ENCODE measurements at regions not wholly inside any gene's neighbourhood (a gene's known extent, or its start where the extent isn't known, plus 50 kb on each side); places are given as distances from the start of the nearest gene placed in this dataset.

GRCh38 chr1:5485968-5486696, 506.1 kb downstream of the NPHP4 start:
- Histone ChIP-seq H3K9me3 (ENCODE audit: control insufficient read depth in 1 of 2, low read length in 2 of 2) (no peaks in the 10 kb centered on the region), H3K4me1 (ENCODE audit: control insufficient read depth in 1 of 2, insufficient read depth in 2 of 2, low read length in 2 of 2) (no peaks in the 10 kb centered on the region), H3K4me3 (ENCODE audit: low read depth in 1 of 2, low read length in 2 of 2) (no peak overlapping the region), H3K27ac (ENCODE audit: low read length) (no peak overlapping the region), H3K36me3 (ENCODE audit: control insufficient read depth in 1 of 2, insufficient read depth in 2 of 2, low read length in 2 of 2) (no peaks in the 10 kb centered on the region), H3K27me3 (ENCODE audit: low read depth, low read length) (peaks cover 12% of the 10 kb centered on the region)

GRCh38 chr1:5485436-5485835, 506.8 kb downstream of the NPHP4 start:
- Histone ChIP-seq H3K9me3 (ENCODE audit: control insufficient read depth in 1 of 2, low read length in 2 of 2) (no peaks in the 10 kb centered on the region), H3K36me3 (ENCODE audit: control insufficient read depth in 1 of 2, insufficient read depth in 2 of 2, low read length in 2 of 2) (no peaks in the 10 kb centered on the region), H3K27ac (ENCODE audit: low read length) (no peak overlapping the region), H3K4me3 (ENCODE audit: low read depth in 1 of 2, low read length in 2 of 2) (no peak overlapping the region), H3K4me1 (ENCODE audit: control insufficient read depth in 1 of 2, insufficient read depth in 2 of 2, low read length in 2 of 2) (no peaks in the 10 kb centered on the region), H3K27me3 (ENCODE audit: low read depth, low read length) (peaks cover 12% of the 10 kb centered on the region)

GRCh38 chr1:5484451-5485165, 507.6 kb downstream of the NPHP4 start:
- no peaks in the 10 kb centered on the region for H3K36me3 ChIP-seq (ENCODE audit: control insufficient read depth in 1 of 2, insufficient read depth in 2 of 2, low read length in 2 of 2)
- H3K27ac ChIP-seq (ENCODE audit: low read length) = no peak overlapping the region
- H3K4me1 ChIP-seq (ENCODE audit: control insufficient read depth in 1 of 2, insufficient read depth in 2 of 2, low read length in 2 of 2) = no peaks in the 10 kb centered on the region
- H3K4me3 ChIP-seq (ENCODE audit: low read depth in 1 of 2, low read length in 2 of 2) = no peak overlapping the region
- peaks cover 12% of the 10 kb centered on the region for H3K27me3 ChIP-seq (ENCODE audit: low read depth, low read length)
- no peaks in the 10 kb centered on the region for H3K9me3 ChIP-seq (ENCODE audit: control insufficient read depth in 1 of 2, low read length in 2 of 2)

GRCh38 chr1:5481889-5482288, 510.3 kb downstream of the NPHP4 start:
- Histone ChIP-seq H3K27ac (ENCODE audit: low read length) (no peak overlapping the region), H3K36me3 (ENCODE audit: control insufficient read depth in 1 of 2, insufficient read depth in 2 of 2, low read length in 2 of 2) (no peaks in the 10 kb centered on the region), H3K9me3 (ENCODE audit: control insufficient read depth in 1 of 2, low read length in 2 of 2) (no peaks in the 10 kb centered on the region), H3K27me3 (ENCODE audit: low read depth, low read length) (peaks cover 17% of the 10 kb centered on the region), H3K4me1 (ENCODE audit: control insufficient read depth in 1 of 2, insufficient read depth in 2 of 2, low read length in 2 of 2) (no peaks in the 10 kb centered on the region), H3K4me3 (ENCODE audit: low read depth in 1 of 2, low read length in 2 of 2) (no peak overlapping the region)

- H3K4me1 ChIP-seq (ENCODE audit: control insufficient read depth in 1 of 2, insufficient read depth in 2 of 2, low read length in 2 of 2) = no peaks in the 10 kb centered on the region
- H3K27me3 ChIP-seq (ENCODE audit: low read depth, low read length) = peaks cover 13% of the 10 kb centered on the region
Observed at GRCh38 chr1:5480906-5481305, 511.3 kb downstream of the NPHP4 start.

GRCh38 chr1:5479876-5480646, 512.2 kb downstream of the NPHP4 start:
- Histone ChIP-seq H3K9me3 (ENCODE audit: control insufficient read depth in 1 of 2, low read length in 2 of 2) (no peaks in the 10 kb centered on the region), H3K36me3 (ENCODE audit: control insufficient read depth in 1 of 2, insufficient read depth in 2 of 2, low read length in 2 of 2) (no peaks in the 10 kb centered on the region), H3K4me1 (ENCODE audit: control insufficient read depth in 1 of 2, insufficient read depth in 2 of 2, low read length in 2 of 2) (no peaks in the 10 kb centered on the region), H3K27me3 (ENCODE audit: low read depth, low read length) (peaks cover 5% of the 10 kb centered on the region), H3K4me3 (ENCODE audit: low read depth in 1 of 2, low read length in 2 of 2) (no peak overlapping the region), H3K27ac (ENCODE audit: low read length) (no peak overlapping the region)

More at GRCh38 chr1:5480906-5481305, 511.3 kb downstream of the NPHP4 start:
- no peaks in the 10 kb centered on the region for H3K36me3 ChIP-seq (ENCODE audit: control insufficient read depth in 1 of 2, insufficient read depth in 2 of 2, low read length in 2 of 2)
- H3K27ac ChIP-seq (ENCODE audit: low read length) = no peak overlapping the region
- no peak overlapping the region for H3K4me3 ChIP-seq (ENCODE audit: low read depth in 1 of 2, low read length in 2 of 2)
- H3K9me3 ChIP-seq (ENCODE audit: control insufficient read depth in 1 of 2, low read length in 2 of 2) = no peaks in the 10 kb centered on the region

GRCh38 chr1:5478961-5479360, 513.3 kb downstream of the NPHP4 start:
- Histone ChIP-seq H3K4me1 (ENCODE audit: control insufficient read depth in 1 of 2, insufficient read depth in 2 of 2, low read length in 2 of 2) (no peaks in the 10 kb centered on the region), H3K27ac (ENCODE audit: low read length) (no peak overlapping the region), H3K36me3 (ENCODE audit: control insufficient read depth in 1 of 2, insufficient read depth in 2 of 2, low read length in 2 of 2) (no peaks in the 10 kb centered on the region), H3K4me3 (ENCODE audit: low read depth in 1 of 2, low read length in 2 of 2) (no peak overlapping the region), H3K9me3 (ENCODE audit: control insufficient read depth in 1 of 2, low read length in 2 of 2) (no peaks in the 10 kb centered on the region), H3K27me3 (ENCODE audit: low read depth, low read length) (peaks cover 5% of the 10 kb centered on the region)

GRCh38 chr1:5478156-5478695, 514.0 kb downstream of the NPHP4 start:
- Histone ChIP-seq H3K4me1 (ENCODE audit: control insufficient read depth in 1 of 2, insufficient read depth in 2 of 2, low read length in 2 of 2) (no peaks in the 10 kb centered on the region), H3K27ac (ENCODE audit: low read length) (no peak overlapping the region), H3K27me3 (ENCODE audit: low read depth, low read length) (peaks cover 5% of the 10 kb centered on the region), H3K36me3 (ENCODE audit: control insufficient read depth in 1 of 2, insufficient read depth in 2 of 2, low read length in 2 of 2) (no peaks in the 10 kb centered on the region), H3K9me3 (ENCODE audit: control insufficient read depth in 1 of 2, low read length in 2 of 2) (no peaks in the 10 kb centered on the region), H3K4me3 (ENCODE audit: low read depth in 1 of 2, low read length in 2 of 2) (no peak overlapping the region)

- no peaks in the 10 kb centered on the region for H3K36me3 ChIP-seq (ENCODE audit: control insufficient read depth in 1 of 2, insufficient read depth in 2 of 2, low read length in 2 of 2)
- H3K4me3 ChIP-seq (ENCODE audit: low read depth in 1 of 2, low read length in 2 of 2) = no peak overlapping the region
- H3K27ac ChIP-seq (ENCODE audit: low read length) = no peak overlapping the region
- H3K4me1 ChIP-seq (ENCODE audit: control insufficient read depth in 1 of 2, insufficient read depth in 2 of 2, low read length in 2 of 2) = no peaks in the 10 kb centered on the region
- peaks cover 5% of the 10 kb centered on the region for H3K27me3 ChIP-seq (ENCODE audit: low read depth, low read length)
- no peaks in the 10 kb centered on the region for H3K9me3 ChIP-seq (ENCODE audit: control insufficient read depth in 1 of 2, low read length in 2 of 2)
Observed at GRCh38 chr1:5477716-5478115, 514.5 kb downstream of the NPHP4 start.

GRCh38 chr1:5475572-5475971, 516.7 kb downstream of the NPHP4 start:
- Histone ChIP-seq H3K9me3 (ENCODE audit: control insufficient read depth in 1 of 2, low read length in 2 of 2) (no peaks in the 10 kb centered on the region), H3K36me3 (ENCODE audit: control insufficient read depth in 1 of 2, insufficient read depth in 2 of 2, low read length in 2 of 2) (no peaks in the 10 kb centered on the region), H3K4me3 (ENCODE audit: low read depth in 1 of 2, low read length in 2 of 2) (no peak overlapping the region), H3K4me1 (ENCODE audit: control insufficient read depth in 1 of 2, insufficient read depth in 2 of 2, low read length in 2 of 2) (no peaks in the 10 kb centered on the region), H3K27me3 (ENCODE audit: low read depth, low read length) (peaks cover 5% of the 10 kb centered on the region), H3K27ac (ENCODE audit: low read length) (no peak overlapping the region)

- Histone ChIP-seq H3K27me3 (ENCODE audit: low read depth, low read length) (peaks cover 2% of the 10 kb centered on the region), H3K36me3 (ENCODE audit: control insufficient read depth in 1 of 2, insufficient read depth in 2 of 2, low read length in 2 of 2) (no peaks in the 10 kb centered on the region), H3K4me3 (ENCODE audit: low read depth in 1 of 2, low read length in 2 of 2) (no peak overlapping the region), H3K4me1 (ENCODE audit: control insufficient read depth in 1 of 2, insufficient read depth in 2 of 2, low read length in 2 of 2) (no peaks in the 10 kb centered on the region), H3K27ac (ENCODE audit: low read length) (no peak overlapping the region), H3K9me3 (ENCODE audit: control insufficient read depth in 1 of 2, low read length in 2 of 2) (no peaks in the 10 kb centered on the region)
Observed at GRCh38 chr1:5473268-5473667, 519.0 kb downstream of the NPHP4 start.

Measured in muscle layer of duodenum (tissue), 2 donors.